ENCODE measurements at regions not wholly inside any gene's neighbourhood (a gene's known extent, or its start where the extent isn't known, plus 50 kb on each side); places are given as distances from the start of the nearest gene placed in this dataset.
"Not testable (repeated sequence)": the region's sequence is repeated elsewhere in the genome, so short reads cannot be mapped to it uniquely, and the experiment has no call there.

DNA sequence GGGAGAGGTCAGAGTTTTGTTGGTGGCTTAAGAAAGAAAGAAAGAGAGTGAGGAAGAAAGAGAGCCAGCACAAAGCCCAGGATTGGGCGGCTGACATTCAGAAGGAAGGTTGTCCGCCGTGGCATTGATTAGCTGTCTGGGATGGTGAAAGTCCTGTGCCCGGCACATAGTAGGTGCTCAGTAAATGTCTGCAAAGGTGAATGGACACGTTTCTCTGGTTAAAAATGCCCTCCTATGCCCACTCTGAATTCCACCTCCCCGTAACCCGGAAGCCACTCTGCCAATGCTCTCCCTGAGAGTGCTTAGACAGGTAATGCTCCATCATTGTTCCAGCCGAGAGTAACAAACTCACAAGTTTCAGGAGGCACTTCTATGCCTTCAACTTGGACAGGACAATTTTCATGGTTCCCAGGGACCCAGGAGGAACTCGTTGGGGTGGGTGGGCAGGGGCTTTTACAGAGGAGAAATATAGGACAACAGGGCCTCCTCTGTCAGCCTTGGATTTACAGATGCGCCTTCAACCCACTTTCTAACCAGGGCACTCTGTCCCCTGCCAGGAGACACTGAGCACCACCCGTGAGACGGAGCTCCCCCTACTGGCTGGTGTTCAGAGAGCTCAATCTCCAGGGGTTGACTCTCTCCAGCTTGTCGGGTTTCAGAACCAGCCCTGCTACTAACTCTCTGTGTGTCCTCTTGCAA, 411.5 kb upstream of the ZMIZ1 start:
- Histone ChIP-seq H3K9me3 (no peaks in the 10 kb centered on the region), H3K36me3 (no peaks in the 10 kb centered on the region), H3K27me3 (no peaks in the 10 kb centered on the region), H3K4me3 (no peak overlapping the region)
- DNase-seq: peak; percentile 58

DNA sequence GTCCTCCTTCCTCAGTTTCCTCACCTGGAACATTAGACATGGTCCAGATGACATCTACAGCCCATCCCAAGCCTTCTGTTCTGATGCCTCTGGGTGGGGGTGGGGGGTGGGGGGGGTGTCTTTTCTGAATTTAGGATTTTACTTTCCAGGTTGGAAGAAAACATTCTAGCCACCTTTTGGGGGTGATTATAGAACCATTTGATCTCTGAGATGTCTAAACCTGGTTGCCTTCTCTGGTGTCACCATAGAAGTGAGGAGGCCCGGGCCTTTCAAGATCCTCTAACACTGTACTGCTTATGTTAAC, 411.0 kb upstream of the ZMIZ1 start:
- Histone ChIP-seq H3K9me3 (no peaks in the 10 kb centered on the region; the same call in 1 of the 2 replicates), H3K36me3 (no peaks in the 10 kb centered on the region), H3K4me3 (no peak overlapping the region), H3K27me3 (no peaks in the 10 kb centered on the region)
- DNase-seq: no peak

DNA sequence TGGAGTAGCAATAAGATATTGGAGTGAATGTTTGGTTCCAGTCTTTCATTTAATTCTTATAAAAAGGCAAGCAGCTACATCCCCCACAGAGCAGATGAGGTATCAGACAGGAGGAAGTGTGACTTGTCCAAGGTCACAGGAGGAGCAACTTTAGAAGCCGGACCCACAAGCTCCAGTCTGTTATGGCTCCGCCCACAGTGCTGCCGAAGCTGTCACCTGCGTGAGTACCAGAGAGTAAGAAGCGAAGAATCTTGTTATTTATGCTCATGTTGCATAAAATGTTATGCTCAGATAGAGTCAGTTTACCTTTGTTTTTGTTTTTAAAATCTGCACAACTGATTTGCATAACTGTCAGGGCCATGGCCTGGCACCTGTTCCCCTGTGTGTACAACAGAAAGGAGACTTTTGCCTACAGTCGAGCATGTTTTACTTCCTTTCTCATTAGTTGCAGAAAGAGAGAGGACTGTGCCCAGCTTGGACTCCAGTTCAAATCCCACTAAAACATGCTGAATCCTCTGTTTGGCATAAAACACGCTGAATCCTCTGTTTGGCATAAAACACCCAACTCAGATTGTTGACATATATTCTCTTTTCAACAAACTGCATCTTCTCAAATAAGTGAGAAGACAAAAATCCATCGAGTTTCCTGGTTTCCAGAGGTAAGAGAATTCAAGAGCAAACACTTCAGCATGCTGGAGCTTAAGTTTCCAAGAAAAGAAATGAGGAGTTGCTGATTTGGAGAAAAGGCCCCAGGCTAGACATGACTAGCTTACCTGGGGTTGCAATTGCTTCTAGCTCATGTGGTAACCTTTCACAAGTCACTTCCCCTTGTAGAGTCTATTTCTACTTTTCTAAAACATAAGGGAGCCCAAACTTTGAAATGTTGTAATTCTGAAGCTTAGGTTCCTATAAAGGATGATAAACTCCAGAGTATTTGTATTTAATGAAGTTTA, 409.8 kb upstream of the ZMIZ1 start:
- Histone ChIP-seq H3K4me3 (no peak overlapping the region), H3K9me3 (peaks cover 7% of the 10 kb centered on the region), H3K36me3 (no peaks in the 10 kb centered on the region), H3K27me3 (no peaks in the 10 kb centered on the region)
- DNase-seq: no peak

DNA sequence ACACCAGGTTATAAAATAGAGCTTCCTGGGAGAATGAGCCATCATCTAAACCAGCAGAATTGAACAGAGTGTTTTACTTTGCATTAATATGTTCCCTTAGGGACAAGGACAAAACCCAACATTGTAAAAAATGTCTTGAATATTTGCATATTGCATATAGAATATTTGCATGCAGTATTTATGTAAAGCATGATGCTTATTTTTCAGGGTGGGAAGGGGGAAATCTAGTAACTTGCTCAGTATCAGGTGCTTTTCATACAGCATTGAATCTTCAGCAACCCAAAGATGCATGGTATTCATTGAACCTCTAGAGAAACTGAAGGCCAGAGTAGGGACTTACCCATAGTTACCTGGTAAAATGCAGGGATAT, 409.2 kb upstream of the ZMIZ1 start:
- no peak for DNase-seq
- Histone ChIP-seq H3K36me3 (no peaks in the 10 kb centered on the region), H3K9me3 (peaks cover 12% of the 10 kb centered on the region), H3K27me3 (no peaks in the 10 kb centered on the region), H3K4me3 (no peak overlapping the region)

DNA sequence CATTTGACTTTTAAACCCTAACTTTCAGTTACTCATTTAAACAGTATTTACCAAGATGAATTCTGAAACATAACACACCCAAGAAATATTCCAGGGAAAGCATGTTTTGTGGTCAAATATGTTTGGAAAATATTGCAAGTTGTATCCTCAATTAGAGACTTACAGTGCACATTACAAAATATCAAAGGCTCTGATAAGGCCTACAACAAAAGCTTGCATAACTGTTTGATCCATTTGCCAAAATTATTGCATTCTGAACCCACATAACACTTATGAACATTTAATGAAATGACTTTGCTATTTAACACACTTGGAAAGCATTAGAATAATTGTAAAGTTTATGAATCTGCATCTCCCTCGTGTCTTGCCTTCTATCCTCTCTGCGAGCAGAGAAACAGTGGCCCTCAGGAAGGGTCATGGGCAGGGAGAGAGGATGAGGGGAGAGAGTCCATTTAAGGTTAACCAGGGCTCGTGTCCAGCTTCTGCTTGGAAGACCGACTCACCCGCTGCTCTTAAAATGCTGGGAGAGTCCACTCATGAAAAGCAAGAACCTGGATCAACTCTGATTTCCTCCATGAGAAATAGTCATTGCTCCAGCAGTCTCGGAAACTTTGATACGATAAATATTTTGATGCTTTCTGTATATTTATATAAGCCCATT, 408.2 kb upstream of the ZMIZ1 start:
- peaks cover 19% of the 10 kb centered on the region for H3K9me3 ChIP-seq
- DNase-seq: no peak
- no peaks in the 10 kb centered on the region for H3K27me3 ChIP-seq
- H3K36me3 ChIP-seq: no peaks in the 10 kb centered on the region
- H3K4me3 ChIP-seq: no peak overlapping the region

DNA sequence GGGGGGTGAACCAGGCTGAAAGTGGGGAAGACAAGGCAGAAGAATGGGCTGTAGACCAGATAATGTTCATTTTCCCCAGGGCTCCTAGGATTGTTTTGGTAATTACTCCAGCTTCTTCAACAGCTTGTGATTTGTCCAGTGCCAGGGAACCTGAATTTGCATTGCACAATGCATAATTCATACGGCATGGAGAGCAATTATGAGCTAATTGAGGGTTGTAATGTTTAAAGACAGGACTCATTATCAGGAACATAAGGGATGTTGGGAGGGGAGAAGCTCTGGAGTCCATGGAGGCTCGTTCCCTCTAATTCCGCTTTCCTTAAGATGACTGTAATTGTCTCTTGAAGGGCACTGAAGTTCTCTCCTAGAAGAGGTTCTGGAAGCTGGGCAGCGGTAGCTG, 405.0 kb upstream of the ZMIZ1 start:
- DNase-seq: no peak
- H3K36me3 ChIP-seq: no peaks in the 10 kb centered on the region
- H3K27me3 ChIP-seq: no peaks in the 10 kb centered on the region

DNA sequence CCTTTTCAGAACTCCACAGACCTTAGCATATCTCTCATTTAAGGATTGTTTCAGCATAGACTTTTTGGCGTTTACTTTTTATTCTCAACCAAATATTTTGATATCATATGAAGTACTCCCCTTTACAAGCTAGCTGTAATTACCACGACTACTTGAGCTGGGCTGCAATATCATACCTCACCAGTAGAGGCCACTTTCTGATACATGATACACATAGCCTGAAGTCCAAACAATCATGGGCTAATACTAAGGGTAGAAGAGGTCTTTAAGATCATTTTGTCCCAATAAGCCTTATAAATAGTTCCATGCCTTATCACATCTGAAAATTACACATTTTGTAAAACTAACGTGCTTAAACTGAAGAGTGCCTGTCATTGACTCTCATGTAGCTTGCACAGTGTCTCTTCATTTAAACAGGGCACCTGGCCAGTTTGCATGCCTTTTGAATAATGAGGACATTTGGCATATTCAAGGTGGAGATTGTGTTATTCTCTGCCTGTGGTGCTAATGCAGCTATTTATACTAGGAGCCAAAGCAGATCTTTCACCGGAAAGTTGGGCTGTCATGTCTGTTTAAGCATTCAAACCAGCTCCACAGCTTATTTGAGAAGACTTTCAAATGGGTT, 403.7 kb upstream of the ZMIZ1 start:
- peaks cover 33% of the 10 kb centered on the region for H3K9me3 ChIP-seq
- DNase-seq: no peak
- H3K4me3 ChIP-seq: no peak overlapping the region
- no peaks in the 10 kb centered on the region for H3K36me3 ChIP-seq
- no peaks in the 10 kb centered on the region for H3K27me3 ChIP-seq

More for the DNA sequence above, 405.0 kb upstream of the ZMIZ1 start:
- Histone ChIP-seq H3K9me3 (peaks cover 30% of the 10 kb centered on the region), H3K4me3 (no peak overlapping the region)

DNA sequence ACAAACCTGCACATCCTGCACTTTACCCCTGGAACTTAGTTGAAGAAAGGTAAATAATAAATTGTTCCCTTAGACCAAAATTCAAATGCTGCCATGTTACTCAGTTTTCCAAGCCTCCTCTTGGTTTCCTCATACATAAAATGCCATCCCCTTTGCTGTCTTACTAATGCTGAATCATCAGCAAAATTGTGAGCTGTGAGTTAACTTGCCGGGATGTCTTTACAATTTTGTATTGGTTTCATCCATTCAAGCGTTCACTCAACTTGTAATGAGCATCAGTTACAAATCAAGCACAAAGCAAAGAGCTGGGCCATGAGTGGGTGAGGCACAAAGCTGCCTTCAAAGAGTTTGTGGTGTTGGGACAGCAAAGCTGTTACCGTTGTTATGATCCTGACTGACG, 395.8 kb upstream of the ZMIZ1 start:
- no peaks in the 10 kb centered on the region for H3K36me3 ChIP-seq
- peak; percentile 34 for DNase-seq

DNA sequence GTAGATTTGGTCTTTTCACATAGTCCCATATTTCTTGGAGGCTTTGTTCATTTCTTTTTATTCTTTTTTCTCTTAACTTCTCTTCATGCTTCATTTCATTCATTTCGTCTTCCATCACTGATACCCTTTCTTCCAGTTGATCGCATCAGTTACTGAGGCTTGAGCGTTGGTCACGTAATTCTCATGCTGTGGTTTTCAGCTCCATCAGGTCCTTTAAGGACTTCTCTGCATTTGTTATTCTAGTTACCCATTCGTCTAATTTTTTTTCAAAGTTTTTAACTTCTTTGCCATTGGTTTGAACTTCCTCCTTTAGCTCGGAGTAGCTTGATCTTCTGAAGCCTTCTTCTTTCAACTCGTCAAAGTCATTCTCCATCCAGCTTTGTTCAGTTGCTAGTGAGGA, 387.6 kb upstream of the ZMIZ1 start:
- not testable (repeated sequence) for H3K4me3 ChIP-seq, DNase-seq, H3K36me3 ChIP-seq, H3K9me3 ChIP-seq, H3K27me3 ChIP-seq

More for the DNA sequence above, 395.8 kb upstream of the ZMIZ1 start:
- peaks cover 11% of the 10 kb centered on the region; the same call in 1 of the 2 replicates for H3K9me3 ChIP-seq
- no peak overlapping the region for H3K4me3 ChIP-seq
- no peaks in the 10 kb centered on the region for H3K27me3 ChIP-seq

DNA sequence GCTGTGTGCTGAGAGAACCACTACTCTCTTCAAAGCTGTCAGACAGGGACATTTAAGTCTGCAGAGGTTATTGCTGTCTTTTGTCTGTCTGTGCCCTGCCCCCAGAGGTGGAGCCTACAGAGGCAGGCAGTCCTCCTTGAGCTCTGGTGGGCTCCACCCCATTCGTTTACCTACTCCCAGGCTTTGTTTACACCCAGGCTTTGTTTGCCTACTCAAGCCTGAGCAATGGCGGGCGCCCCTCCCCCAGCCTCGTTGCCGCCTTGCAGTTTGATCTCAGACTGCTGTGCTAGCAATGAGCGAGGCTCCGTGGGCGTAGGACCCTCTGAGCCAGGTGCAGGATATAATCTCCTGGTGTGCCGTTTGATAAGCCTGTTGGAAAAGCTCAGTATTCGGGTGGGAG, 386.8 kb upstream of the ZMIZ1 start:
- not testable (repeated sequence) for H3K4me3 ChIP-seq, H3K27me3 ChIP-seq, H3K36me3 ChIP-seq, DNase-seq, H3K9me3 ChIP-seq

DNA sequence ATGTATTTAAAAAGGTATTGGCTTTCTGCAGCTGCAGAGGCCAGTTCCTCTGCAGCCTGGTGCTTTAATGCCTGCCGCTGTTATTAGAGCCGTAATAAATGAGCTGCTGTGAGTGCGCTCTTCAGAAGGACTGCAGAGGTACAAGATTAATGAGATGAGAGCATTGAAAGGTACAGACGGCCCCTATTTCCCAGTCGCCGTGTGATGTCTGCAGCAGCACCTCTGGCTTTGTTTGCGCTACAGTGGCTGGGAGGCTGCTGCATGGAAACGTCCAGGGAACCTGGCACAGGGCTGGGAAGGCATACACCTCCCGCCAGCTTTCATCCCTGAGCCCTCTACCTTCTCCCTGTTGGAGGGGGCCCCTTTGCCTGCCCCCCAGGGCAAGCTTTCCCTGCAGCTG, 383.8 kb upstream of the ZMIZ1 start:
- Histone ChIP-seq H3K27me3 (no peaks in the 10 kb centered on the region), H3K36me3 (no peaks in the 10 kb centered on the region), H3K4me3 (no peak overlapping the region), H3K9me3 (0 out of 2 replicates have a peak, but pooled peaks cover 6% of the 10 kb centered on the region)
- DNase-seq: no peak

DNA sequence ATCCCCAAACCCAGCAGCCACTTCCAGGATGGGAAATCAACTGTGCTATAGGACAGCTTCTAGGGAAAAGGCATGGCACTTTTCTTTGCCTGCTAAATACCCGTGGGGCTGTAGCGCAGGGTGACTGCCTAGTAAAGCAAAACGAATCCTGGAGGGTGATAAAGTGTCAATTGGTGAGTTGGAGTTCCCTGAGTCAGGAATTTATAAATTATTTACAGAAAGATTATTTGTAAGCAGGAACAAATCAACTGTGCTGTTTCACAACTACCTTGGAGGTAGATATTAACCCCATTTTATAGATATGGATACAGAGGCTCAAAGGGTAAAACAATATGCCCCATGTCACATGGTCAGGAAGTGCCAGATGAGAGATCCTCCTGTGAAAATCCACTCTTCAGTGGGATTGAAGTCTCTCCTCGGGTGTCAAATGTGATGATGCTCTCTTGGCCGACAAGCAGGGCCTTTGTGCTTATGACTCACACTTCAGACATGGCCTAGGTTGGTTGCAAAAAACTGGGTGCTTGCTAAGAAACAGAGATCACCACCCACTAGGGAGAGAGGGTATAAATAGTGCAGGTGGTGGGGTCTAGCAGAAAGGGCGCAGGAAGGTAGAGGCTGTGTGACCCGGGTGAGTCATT, 383.2 kb upstream of the ZMIZ1 start:
- Histone ChIP-seq H3K27me3 (no peaks in the 10 kb centered on the region), H3K36me3 (no peaks in the 10 kb centered on the region), H3K9me3 (no peaks in the 10 kb centered on the region), H3K4me3 (no peak overlapping the region)
- DNase-seq: no peak

DNA sequence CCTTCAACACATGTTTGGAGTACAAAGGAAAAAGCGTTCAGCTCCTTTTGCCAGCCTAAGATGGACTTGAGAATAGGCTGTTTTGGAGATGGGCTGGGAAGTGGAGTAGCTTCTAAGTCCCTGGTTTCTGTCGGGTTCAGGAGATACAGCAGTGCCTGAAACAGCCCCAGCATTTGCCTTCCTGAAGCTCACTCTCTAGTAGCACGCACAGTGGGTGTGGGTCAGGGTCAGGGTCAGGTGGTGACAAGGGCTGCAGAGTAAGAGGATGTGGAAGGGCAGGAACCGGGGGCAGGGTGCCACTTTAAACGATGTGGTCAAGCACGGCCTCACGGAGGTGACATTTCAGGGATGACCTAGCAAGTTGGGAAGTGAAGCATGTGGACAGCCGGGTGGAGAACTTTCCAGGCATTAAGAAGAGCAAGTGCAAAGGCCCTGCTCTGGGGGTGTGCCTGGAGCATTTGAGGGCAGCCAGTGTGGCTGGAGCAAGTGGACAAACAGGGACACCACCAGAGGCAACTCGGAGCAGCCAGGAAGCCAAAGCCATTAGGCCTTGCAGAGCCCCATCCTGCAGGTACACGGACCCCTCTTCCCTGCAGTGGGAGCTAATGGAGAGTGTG, 382.2 kb upstream of the ZMIZ1 start:
- Histone ChIP-seq H3K4me3 (no peak overlapping the region), H3K27me3 (no peaks in the 10 kb centered on the region), H3K9me3 (no peaks in the 10 kb centered on the region), H3K36me3 (no peaks in the 10 kb centered on the region)
- DNase-seq: no peak

DNA sequence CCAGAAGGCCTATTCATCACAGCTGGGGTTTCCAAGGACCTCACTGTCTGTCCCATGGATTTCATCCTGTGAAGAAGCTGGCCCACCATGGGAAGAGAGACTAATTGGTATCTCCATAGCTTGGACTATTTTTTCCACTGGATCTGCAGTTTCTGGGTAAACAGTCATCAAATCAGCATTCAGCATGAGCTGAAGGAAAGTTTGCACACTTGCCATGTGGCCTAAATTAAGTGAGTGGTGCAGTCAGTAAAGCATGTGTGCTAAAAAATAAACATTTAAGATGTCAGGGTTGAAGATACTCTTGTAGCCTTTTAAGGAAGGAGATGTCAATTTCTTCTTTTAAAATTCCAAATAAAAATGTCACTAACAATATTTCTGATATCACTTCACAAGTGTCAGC, 381.1 kb upstream of the ZMIZ1 start:
- DNase-seq: no peak
- no peaks in the 10 kb centered on the region for H3K9me3 ChIP-seq
- H3K4me3 ChIP-seq: no peak overlapping the region
- H3K27me3 ChIP-seq: no peaks in the 10 kb centered on the region
- H3K36me3 ChIP-seq: no peaks in the 10 kb centered on the region

DNA sequence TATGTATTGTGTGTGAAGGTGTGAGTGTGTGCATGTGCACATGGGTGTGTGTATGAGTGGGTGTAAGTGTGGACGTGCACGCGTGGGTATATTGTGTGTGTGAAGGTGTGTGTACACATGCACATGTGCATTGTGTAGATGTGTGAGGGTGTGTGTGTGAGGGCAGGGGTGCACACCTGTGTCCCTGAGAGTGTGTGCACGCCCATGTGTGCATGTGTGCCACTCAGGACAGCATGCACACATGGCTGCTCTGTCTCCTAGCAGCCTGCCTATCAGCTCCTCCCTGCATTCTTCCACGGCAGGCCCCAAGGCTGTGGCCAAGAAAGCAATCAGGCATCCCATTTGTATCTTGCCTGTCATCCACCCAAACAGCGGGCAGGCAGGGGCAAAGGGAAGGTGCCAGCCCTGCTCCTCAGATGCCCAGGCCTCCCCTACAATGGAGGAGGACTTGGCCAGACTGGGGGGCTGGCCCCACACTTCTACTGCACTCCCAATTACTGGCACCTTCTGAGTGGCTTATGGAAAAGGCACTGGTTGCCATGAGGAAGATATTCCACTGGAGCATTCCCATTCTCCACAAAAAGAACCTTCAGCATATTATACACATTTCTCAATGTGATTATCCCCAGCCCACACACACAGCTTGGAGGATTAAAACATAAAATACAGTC, 380.4 kb upstream of the ZMIZ1 start:
- no peaks in the 10 kb centered on the region for H3K27me3 ChIP-seq
- H3K36me3 ChIP-seq: no peaks in the 10 kb centered on the region
- H3K9me3 ChIP-seq: no peaks in the 10 kb centered on the region
- no peak overlapping the region for H3K4me3 ChIP-seq
- DNase-seq: no peak
